Thoracic aorta (tissue), 2 donors: ENCODE measurements at regions not wholly inside any gene's neighbourhood (a gene's known extent, or its start where the extent isn't known, plus 50 kb on each side); places are given as distances from the start of the nearest gene placed in this dataset.

ENCODE experiments used
- ATAC-seq: fragments of 150-250 bp; one replicate; pipeline ENCODE4 v1.8.0; 2017; ENCODE audit warnings: low read depth; ENCODE audit not compliant: insufficient number of reproducible peaks, low FRiP score
- DNase-seq: peaks from one replicate; pipeline ENCODE4 v3.0.0-alpha.2; 2020; ENCODE audit warnings: low spot score
- H3K27ac ChIP-seq, 2 donors: fragments of 200-600 bp; sonication (generic); 1 replicate in 1 of 2; 2 replicates in 1 of 2; pipeline ENCODE4 v1.5.1; 2016; ENCODE audit warnings: mild to moderate bottlenecking in 2 of 2, moderate library complexity in 2 of 2
- H3K27me3 ChIP-seq: fragments of 200-600 bp; sonication (generic); replicated peaks from 2 replicates; pipeline ENCODE4 v1.6.0; 2016; ENCODE audit warnings: mild to moderate bottlenecking; ENCODE audit not compliant: insufficient read depth
- H3K36me3 ChIP-seq: fragments of 200-600 bp; sonication (generic); one replicate; pipeline ENCODE4 v1.5.1; 2016
- H3K4me1 ChIP-seq, 2 donors: fragments of 200-600 bp; sonication (generic); 1 replicate in 1 of 2; 2 replicates in 1 of 2; pipeline versions ENCODE4 v1.5.1 to v1.6.0; 2016; ENCODE audit warnings: low read depth in 2 of 2, mild to moderate bottlenecking in 1 of 2; ENCODE audit not compliant: control insufficient read depth in 1 of 2
- H3K4me3 ChIP-seq: fragments of 200-600 bp; sonication (generic); 2 replicates; pipeline ENCODE4 v1.5.1; 2016; ENCODE audit warnings: mild to moderate bottlenecking
- H3K9me3 ChIP-seq: fragments of 200-600 bp; sonication (generic); 2 replicates; pipeline ENCODE4 v1.5.1; 2016
- CTCF ChIP-seq: fragments of 200-600 bp; sonication (generic); IDR thresholded peaks from one replicate; pipeline ENCODE4 v1.5.1; 2019; ENCODE audit warnings: antibody characterized with exemption

DNA sequence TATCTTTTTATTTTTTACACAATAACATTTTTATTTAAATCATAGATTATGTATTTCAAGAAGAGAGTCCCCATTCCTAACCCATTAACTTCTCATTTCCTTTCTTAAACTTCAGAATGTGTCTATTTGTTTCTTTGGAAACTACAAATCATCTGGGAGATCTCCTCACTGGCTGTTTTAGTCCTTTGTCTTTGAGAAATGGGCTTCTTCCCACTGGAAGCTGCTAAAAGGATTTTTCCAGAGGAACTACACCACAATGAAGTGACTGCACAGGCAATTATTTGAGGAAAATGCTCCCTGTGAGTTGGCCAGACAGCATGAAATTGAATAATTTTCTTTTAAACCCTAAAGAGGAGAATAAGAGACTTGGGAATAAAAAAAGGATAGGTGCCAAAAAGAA is 119.1 kb downstream of the TENT5A start:
- ATAC-seq: no peak

GRCh38 chr6:81630719-81631118 is 121.8 kb downstream of the TENT5A start:
- ATAC-seq (no peak), DNase-seq (no peak)
- Histone ChIP-seq H3K4me3 (no peak overlapping the region), H3K36me3 (no peaks in the 10 kb centered on the region), H3K27ac (no peak overlapping the region), H3K27me3 (no peaks in the 10 kb centered on the region), H3K4me1 (no peaks in the 10 kb centered on the region), H3K9me3 (peaks cover 18% of the 10 kb centered on the region)
- TF ChIP-seq CTCF: no peak

More for the DNA sequence above, 119.1 kb downstream of the TENT5A start:
- H3K27ac ChIP-seq: no peak overlapping the region
- no peak overlapping the region for H3K4me3 ChIP-seq
- no peak for TF ChIP-seq CTCF
- peaks cover 18% of the 10 kb centered on the region for H3K9me3 ChIP-seq
- H3K4me1 ChIP-seq: no peaks in the 10 kb centered on the region
- no peak for DNase-seq
- H3K36me3 ChIP-seq: no peaks in the 10 kb centered on the region
- H3K27me3 ChIP-seq: no peaks in the 10 kb centered on the region

GRCh38 chr6:81625216-81625615 is 127.3 kb downstream of the TENT5A start:
- H3K4me3 ChIP-seq: no peak overlapping the region
- H3K27ac ChIP-seq: no peak overlapping the region
- ATAC-seq (no peak), DNase-seq (no peak)
- H3K4me1 ChIP-seq: no peaks in the 10 kb centered on the region
- H3K36me3 ChIP-seq: no peaks in the 10 kb centered on the region
- H3K9me3 ChIP-seq: peaks cover 4% of the 10 kb centered on the region
- no peak for TF ChIP-seq CTCF
- H3K27me3 ChIP-seq: no peaks in the 10 kb centered on the region

DNA sequence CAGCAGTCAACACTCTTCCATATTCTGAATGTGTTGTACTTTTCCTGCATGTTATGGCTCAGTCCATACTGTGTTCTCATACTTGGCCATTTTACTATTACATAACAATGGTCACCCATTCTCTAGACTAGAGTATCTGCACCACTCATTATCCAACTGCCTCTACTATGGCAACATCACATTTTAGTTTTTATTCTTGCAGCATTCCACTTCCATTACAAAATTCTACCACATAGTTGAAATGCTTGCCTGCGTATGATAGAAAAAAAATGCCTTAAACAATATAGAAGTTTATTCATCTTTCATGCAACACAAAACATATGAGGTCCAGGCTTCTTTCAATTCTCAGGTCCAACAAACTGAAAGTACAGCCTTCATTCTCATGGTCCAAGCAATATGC is 128.0 kb downstream of the TENT5A start:
- H3K27me3 ChIP-seq: no peaks in the 10 kb centered on the region
- ATAC-seq (no peak), DNase-seq (no peak)
- no peak overlapping the region for H3K4me3 ChIP-seq
- H3K9me3 ChIP-seq: peaks cover 1% of the 10 kb centered on the region
- no peak for TF ChIP-seq CTCF
- H3K27ac ChIP-seq: no peak overlapping the region
- H3K4me1 ChIP-seq: no peaks in the 10 kb centered on the region
- H3K36me3 ChIP-seq: no peaks in the 10 kb centered on the region

GRCh38 chr6:81623106-81623759 is 129.2 kb downstream of the TENT5A start:
- Histone ChIP-seq H3K4me1 (no peaks in the 10 kb centered on the region), H3K27me3 (no peaks in the 10 kb centered on the region), H3K27ac (no peak overlapping the region), H3K4me3 (no peak overlapping the region), H3K9me3 (no peaks in the 10 kb centered on the region), H3K36me3 (no peaks in the 10 kb centered on the region)
- ATAC-seq: no peak
- no peak for DNase-seq
- TF ChIP-seq CTCF: no peak
